ENCODE measurements at regions not wholly inside any gene's neighbourhood (a gene's known extent, or its start where the extent isn't known, plus 50 kb on each side); places are given as distances from the start of the nearest gene placed in this dataset.

- TF ChIP-seq POLR2A (IDR thresholded peaks at IDR 0.05; ENCODE audit: insufficient read depth in 1 of 2, low read depth in 2 of 2, low read length in 2 of 2) (no peak), CTCF (CRISPR knock-in tag; IDR thresholded peaks at IDR 0.05) (no peak), ZFP91 (CRISPR knock-in tag; IDR thresholded peaks at IDR 0.05; ENCODE audit: borderline replicate concordance) (no peak), EP300 (IDR thresholded peaks at IDR 0.05; ENCODE audit: low read depth in 2 of 2, low read length in 2 of 2) (no peak), EP300 (CRISPR knock-in tag; IDR thresholded peaks at IDR 0.05; ENCODE audit: borderline replicate concordance) (no peak), ELF3 (CRISPR knock-in tag; IDR thresholded peaks at IDR 0.05) (no peak), KAT2B (IDR thresholded peaks at IDR 0.05; ENCODE audit: borderline replicate concordance, low read depth, low read length) (no peak), SMC3 (IDR thresholded peaks at IDR 0.05; ENCODE audit: low read length) (no peak)
These were observed 119.6 kb downstream of the IER5 start for GRCh38 chr1:181208083-181208482.
